Right renal pelvis (tissue), 4 donors: ENCODE measurements at regions not wholly inside any gene's neighbourhood (a gene's known extent, or its start where the extent isn't known, plus 50 kb on each side); places are given as distances from the start of the nearest gene placed in this dataset.

Experiments
- DNase-seq, 4 donors: peaks; one replicate each; pipeline ENCODE4 v3.0.0-alpha.2; 2013; ENCODE audit warnings: low read depth in 4 of 4, low spot score in 3 of 4, missing footprints in 1 of 4

DNA sequence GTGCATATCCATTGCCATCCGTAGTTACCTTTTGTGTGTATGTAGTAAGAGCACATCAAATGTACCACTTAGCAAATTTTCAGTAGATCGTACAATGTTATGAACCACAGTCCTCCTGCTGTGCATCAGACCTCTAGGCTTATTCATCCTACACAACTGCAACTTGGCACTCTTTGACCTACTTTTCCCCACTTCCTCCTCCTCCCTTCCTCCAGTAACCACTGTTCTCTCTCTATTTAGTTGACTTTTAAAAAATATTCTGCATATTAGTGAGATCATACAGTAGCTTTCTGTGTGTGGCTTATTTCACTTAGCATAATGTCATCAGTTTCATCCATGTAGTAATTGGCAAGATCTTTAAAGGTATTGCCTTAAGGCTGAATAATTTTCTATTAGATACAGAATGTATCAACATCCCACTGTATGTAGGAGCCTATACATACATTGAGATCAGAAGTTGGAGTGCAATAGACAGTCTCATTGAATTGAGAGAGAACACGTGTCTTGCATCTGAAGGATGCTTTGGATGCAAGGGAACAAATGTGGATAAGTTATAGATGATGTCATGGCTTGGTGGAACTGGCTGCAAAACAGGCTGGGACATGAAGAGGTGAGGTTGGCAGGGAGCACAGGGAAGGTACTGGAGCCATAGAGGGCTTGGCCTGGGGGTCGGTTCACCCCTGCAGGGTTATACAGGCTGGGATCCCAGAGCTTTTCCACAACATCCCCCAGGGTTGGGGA lies 83.0 kb upstream of the FAM180A start:
- no peak for DNase-seq

- no peak for DNase-seq
These were observed 80.0 kb upstream of the FAM180A start for GRCh38 chr7:135828604-135829003.

DNA sequence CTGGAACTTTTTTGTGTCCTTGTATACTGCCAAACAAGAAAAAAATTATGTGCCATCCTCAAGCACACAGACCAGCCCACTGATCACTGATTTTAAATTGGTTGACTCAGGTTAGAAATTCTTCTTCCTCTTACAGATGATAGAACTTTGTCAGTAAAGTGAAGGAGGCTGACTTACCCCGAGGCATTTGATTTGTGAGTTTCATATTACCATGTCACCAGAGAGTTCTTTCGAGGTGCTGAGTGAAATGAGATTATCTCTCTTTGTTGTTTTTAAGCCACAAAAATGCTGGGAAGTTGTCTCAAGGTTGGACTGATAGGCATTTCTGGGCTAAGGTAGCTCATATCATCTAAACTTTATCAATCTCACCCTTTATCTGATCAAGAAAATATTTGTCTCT lies 78.8 kb upstream of the FAM180A start:
- DNase-seq, result no peak

- DNase-seq, result no peak
These were observed 76.8 kb upstream of the FAM180A start for GRCh38 chr7:135825406-135825805.

DNA sequence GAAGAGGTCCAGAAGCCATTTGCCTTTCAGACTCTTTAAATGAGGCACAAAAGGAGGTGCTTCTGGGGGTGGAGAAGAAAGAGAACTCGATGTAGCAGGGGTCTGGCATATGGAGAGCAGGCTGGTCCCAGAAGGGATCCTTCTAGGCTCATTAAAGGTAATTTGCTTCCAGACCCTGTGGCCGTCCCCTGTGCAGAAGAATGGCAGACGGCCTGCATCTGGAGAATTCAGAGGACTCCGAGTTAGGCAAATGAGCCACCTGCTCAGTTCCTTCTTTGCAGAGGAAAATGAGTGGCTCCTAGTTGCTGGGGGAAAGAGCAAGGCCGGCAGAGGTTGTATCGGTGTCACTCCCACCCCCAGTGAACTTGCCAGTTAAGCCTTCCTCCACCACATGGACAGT lies 73.8 kb upstream of the FAM180A start:
- DNase-seq, result no peak

GRCh38 chr7:135817583-135817982 lies 69.0 kb upstream of the FAM180A start:
- DNase-seq, result no peak

GRCh38 chr7:135815033-135815432 lies 66.4 kb upstream of the FAM180A start:
- no peak for DNase-seq

DNA sequence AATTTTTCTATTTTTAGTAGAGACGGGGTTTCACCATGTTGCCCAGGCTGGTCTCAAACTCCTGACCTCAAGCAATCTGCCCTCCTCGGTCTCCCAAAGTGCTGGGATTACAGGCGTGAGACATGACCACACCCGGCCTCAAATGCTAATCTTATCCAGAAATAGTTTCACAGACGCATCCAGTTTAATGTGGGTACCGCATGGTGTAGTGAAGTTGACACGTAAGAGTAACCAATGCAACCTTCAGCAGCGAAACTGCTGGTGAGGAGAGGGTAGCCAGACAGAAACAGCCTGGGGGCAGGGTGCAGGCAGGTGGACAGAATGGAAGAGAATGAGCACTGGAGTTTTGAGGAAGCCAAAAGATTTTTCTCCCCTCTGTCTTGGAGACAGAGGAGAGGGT lies 63.5 kb upstream of the FAM180A start:
- DNase-seq, result no peak

- DNase-seq, result no peak
These were observed 62.9 kb upstream of the FAM180A start for GRCh38 chr7:135811506-135811905.

DNA sequence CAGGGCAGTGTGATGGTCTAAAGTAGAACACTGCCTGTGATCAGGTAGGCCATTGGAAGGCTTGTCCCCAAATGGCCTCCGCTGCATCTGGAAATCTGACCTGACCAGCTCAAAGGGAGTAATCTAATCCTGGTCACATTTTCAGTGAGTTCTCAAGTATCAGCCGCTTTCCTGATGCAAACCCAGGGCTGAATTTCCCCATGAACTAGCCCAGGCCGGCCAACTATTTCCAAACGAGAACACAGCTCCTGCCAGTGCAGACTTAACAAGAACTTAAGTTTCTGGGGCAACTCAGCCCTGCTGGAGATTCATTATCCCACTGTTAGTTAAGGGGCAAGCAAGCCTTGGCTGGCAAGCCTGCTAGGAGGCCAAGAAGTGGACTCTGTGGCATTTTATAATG lies 59.6 kb upstream of the FAM180A start:
- no peak for DNase-seq

GRCh38 chr7:135803143-135803542 lies 54.5 kb upstream of the FAM180A start:
- no peak for DNase-seq

DNA sequence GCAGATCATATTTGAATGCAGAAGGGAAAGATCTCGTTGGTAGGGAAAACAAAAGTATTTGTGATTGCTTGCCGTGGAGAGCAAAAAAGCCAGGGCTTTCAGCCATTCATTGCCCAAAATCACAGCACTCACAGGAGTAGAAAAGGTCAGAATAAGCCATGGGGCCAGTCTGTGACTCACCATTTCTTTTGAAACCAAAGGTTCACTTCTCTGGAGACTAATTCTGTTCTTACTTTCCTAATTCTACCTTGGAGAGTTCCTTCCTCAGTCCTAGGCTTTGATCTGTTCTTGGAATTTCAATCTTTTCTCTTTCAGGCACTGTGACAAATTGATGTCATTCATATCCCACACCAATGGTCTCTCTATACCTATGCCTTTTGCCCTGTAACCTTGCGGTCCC lies 54.1 kb upstream of the FAM180A start:
- no peak for DNase-seq

DNA sequence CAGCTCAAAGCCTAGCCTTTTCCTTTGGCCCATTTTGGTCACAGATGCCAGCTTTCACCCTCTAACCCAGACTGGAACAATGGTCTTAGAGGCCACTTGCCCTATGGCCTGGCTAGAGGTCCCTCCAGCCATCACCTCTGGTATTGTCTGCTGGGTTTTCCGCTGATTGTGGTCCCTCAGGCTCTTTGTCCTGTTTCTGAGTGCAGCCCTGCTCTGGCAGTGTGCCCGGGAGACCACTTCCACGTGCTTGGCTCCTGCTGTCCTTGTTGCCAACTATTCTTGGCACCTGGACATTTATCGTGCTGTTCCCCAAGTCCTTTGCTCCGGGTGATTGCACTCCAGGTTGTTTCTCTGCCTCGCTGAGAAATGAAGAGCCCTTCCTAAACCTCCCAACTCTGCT lies 53.3 kb upstream of the FAM180A start:
- no peak for DNase-seq

- DNase-seq, result peak; percentile 43 to 54 (median 48)
These were observed 52.6 kb upstream of the FAM180A start for GRCh38 chr7:135801045-135801693.

- DNase-seq, result no peak
These were observed 51.9 kb upstream of the FAM180A start for GRCh38 chr7:135800560-135800959.

GRCh38 chr7:135799881-135800280 lies 51.3 kb upstream of the FAM180A start:
- DNase-seq, result no peak
